Urothelium cell line (cell line): ENCODE measurements at regions not wholly inside any gene's neighbourhood (a gene's known extent, or its start where the extent isn't known, plus 50 kb on each side); places are given as distances from the start of the nearest gene placed in this dataset.
"Not testable (repeated sequence)": the region's sequence is repeated elsewhere in the genome, so short reads cannot be mapped to it uniquely, and the experiment has no call there.

Experiments
- DNase-seq: peaks from one replicate; pipeline ENCODE4 v3.0.0; 2011; ENCODE audit warnings: low spot score, mixed read lengths
- FAIRE-seq: peaks from 2 replicates; lab custom pipeline; 2011; peaks lifted over from hg19 to GRCh38; lab: Jason Lieb, UNC

GRCh38 chr6:74891349-74891831 lies 314.5 kb downstream of the COL12A1 start:
- FAIRE-seq (no peak), DNase-seq (no peak)

- FAIRE-seq (no peak), DNase-seq (no peak)
These were observed 316.2 kb downstream of the COL12A1 start for GRCh38 chr6:74889635-74890034.

- DNase-seq, FAIRE-seq: not testable (repeated sequence)
These were observed 317.1 kb downstream of the COL12A1 start for GRCh38 chr6:74888741-74889140.

GRCh38 chr6:74879976-74880375 lies 325.9 kb downstream of the COL12A1 start:
- DNase-seq, result no peak
- no peak for FAIRE-seq

GRCh38 chr6:74879234-74879633 lies 326.6 kb downstream of the COL12A1 start:
- FAIRE-seq (no peak), DNase-seq (no peak)

GRCh38 chr6:74875193-74875592 lies 330.7 kb downstream of the COL12A1 start:
- DNase-seq (no peak), FAIRE-seq (no peak)

GRCh38 chr6:74872754-74873476 lies 332.9 kb downstream of the COL12A1 start:
- FAIRE-seq (no peak), DNase-seq (no peak)

GRCh38 chr6:74871757-74872156 lies 334.1 kb downstream of the COL12A1 start:
- FAIRE-seq, result no peak
- no peak for DNase-seq

- FAIRE-seq (no peak), DNase-seq (no peak)
These were observed 335.4 kb downstream of the COL12A1 start for GRCh38 chr6:74870403-74870802.

- FAIRE-seq (no peak), DNase-seq (no peak)
These were observed 338.6 kb downstream of the COL12A1 start for GRCh38 chr6:74867291-74867690.

- DNase-seq (no peak), FAIRE-seq (no peak)
These were observed 341.9 kb downstream of the COL12A1 start for GRCh38 chr6:74863968-74864367.

- DNase-seq (no peak), FAIRE-seq (no peak)
These were observed 345.4 kb downstream of the COL12A1 start for GRCh38 chr6:74860456-74860855.

- DNase-seq (no peak), FAIRE-seq (no peak)
These were observed 348.7 kb downstream of the COL12A1 start for GRCh38 chr6:74857157-74857556.

- FAIRE-seq (no peak), DNase-seq (no peak)
These were observed 351.9 kb downstream of the COL12A1 start for GRCh38 chr6:74853991-74854390.

GRCh38 chr6:74851596-74851995 lies 354.3 kb downstream of the COL12A1 start:
- FAIRE-seq, result no peak

GRCh38 chr6:74840953-74841352 lies 364.9 kb downstream of the COL12A1 start:
- FAIRE-seq (no peak), DNase-seq (no peak)

More at GRCh38 chr6:74851596-74851995, 354.3 kb downstream of the COL12A1 start:
- no peak for DNase-seq

GRCh38 chr6:74834967-74835366 lies 370.9 kb downstream of the COL12A1 start:
- DNase-seq (no peak), FAIRE-seq (no peak)

GRCh38 chr6:74826263-74826662 lies 379.6 kb downstream of the COL12A1 start:
- DNase-seq (no peak), FAIRE-seq (no peak)

GRCh38 chr6:74814440-74814839 lies 391.4 kb downstream of the COL12A1 start:
- no peak for FAIRE-seq
- DNase-seq, result no peak

GRCh38 chr6:74807674-74808073 lies 398.2 kb downstream of the COL12A1 start:
- DNase-seq (no peak), FAIRE-seq (no peak)

GRCh38 chr6:74805916-74806696 lies 399.7 kb downstream of the COL12A1 start:
- DNase-seq, result no peak
- FAIRE-seq, result no peak

- DNase-seq (no peak), FAIRE-seq (no peak)
These were observed 407.6 kb downstream of the COL12A1 start for GRCh38 chr6:74798302-74798701.
